ENCODE measurements at regions not wholly inside any gene's neighbourhood (a gene's known extent, or its start where the extent isn't known, plus 50 kb on each side); places are given as distances from the start of the nearest gene placed in this dataset.

- TF ChIP-seq, protein P1, sequence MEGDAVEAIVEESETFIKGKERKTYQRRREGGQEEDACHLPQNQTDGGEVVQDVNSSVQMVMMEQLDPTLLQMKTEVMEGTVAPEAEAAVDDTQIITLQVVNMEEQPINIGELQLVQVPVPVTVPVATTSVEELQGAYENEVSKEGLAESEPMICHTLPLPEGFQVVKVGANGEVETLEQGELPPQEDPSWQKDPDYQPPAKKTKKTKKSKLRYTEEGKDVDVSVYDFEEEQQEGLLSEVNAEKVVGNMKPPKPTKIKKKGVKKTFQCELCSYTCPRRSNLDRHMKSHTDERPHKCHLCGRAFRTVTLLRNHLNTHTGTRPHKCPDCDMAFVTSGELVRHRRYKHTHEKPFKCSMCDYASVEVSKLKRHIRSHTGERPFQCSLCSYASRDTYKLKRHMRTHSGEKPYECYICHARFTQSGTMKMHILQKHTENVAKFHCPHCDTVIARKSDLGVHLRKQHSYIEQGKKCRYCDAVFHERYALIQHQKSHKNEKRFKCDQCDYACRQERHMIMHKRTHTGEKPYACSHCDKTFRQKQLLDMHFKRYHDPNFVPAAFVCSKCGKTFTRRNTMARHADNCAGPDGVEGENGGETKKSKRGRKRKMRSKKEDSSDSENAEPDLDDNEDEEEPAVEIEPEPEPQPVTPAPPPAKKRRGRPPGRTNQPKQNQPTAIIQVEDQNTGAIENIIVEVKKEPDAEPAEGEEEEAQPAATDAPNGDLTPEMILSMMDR (IDR thresholded peaks at IDR 0.05) = no peak
- TF ChIP-seq POLR2A (IDR thresholded peaks at IDR 0.05; ENCODE audit: low read depth) (no peak), EP300 (IDR thresholded peaks at IDR 0.05) (no peak), POLR2AphosphoS5 (IDR thresholded peaks at IDR 0.05) (no peak)
These were observed 579.2 kb downstream of the PTPRC start for GRCh38 chr1:199218065-199218464.
